HG03354 (cell line): ENCODE measurements at regions not wholly inside any gene's neighbourhood (a gene's known extent, or its start where the extent isn't known, plus 50 kb on each side); places are given as distances from the start of the nearest gene placed in this dataset.
A peak's percentile ranks its signal among the peaks of the same experiment; 100 is the strongest.
"Not testable (repeated sequence)": the region's sequence is repeated elsewhere in the genome, so short reads cannot be mapped to it uniquely, and the experiment has no call there.

ENCODE experiments used
- ATAC-seq: cut with Tn5 transposase; IDR thresholded peaks from one replicate; pipeline ENCODE4 v1.9.1; 2021; ENCODE audit warnings: mild to moderate bottlenecking; ENCODE audit not compliant: unreplicated experiment, poor library complexity, severe bottlenecking

- no peak for ATAC-seq
Observed at GRCh38 chr3:140856905-140857304, 84.7 kb upstream of the SLC25A36 start.

- ATAC-seq, result no peak
Observed at GRCh38 chr3:140857993-140858392, 83.6 kb upstream of the SLC25A36 start.

GRCh38 chr3:140859592-140860336, 81.9 kb upstream of the SLC25A36 start:
- peak; percentile 73 for ATAC-seq

GRCh38 chr3:140863580-140864009, 78.0 kb upstream of the SLC25A36 start:
- ATAC-seq, result peak; percentile 54

- ATAC-seq, result no peak
Observed at GRCh38 chr3:140870351-140870750, 71.3 kb upstream of the SLC25A36 start.

- ATAC-seq, result no peak
Observed at GRCh38 chr3:140871022-140871421, 70.6 kb upstream of the SLC25A36 start.

- not testable (repeated sequence) for ATAC-seq
Observed at GRCh38 chr3:140872165-140872564, 69.5 kb upstream of the SLC25A36 start.

- no peak for ATAC-seq
Observed at GRCh38 chr3:140883428-140884040, 58.1 kb upstream of the SLC25A36 start.

GRCh38 chr3:140885697-140886096, 55.9 kb upstream of the SLC25A36 start:
- not testable (repeated sequence) for ATAC-seq
